Mesothelial cell of epicardium (in vitro differentiated cells): ENCODE measurements at regions not wholly inside any gene's neighbourhood (a gene's known extent, or its start where the extent isn't known, plus 50 kb on each side); places are given as distances from the start of the nearest gene placed in this dataset.
"Not testable (repeated sequence)": the region's sequence is repeated elsewhere in the genome, so short reads cannot be mapped to it uniquely, and the experiment has no call there.

Experiments
- DNase-seq, 2 experiments: peaks; one replicate each; pipeline ENCODE4 v3.0.0; 2021; ENCODE audit warnings: low spot score in 2 of 2; ENCODE audit not compliant: unreplicated experiment in 2 of 2
- H3K27ac Mint-ChIP-seq: 2 replicates; pipeline ENCODE4 v1.8.0; 2021; ENCODE audit warnings: mixed read lengths
- H3K27me3 Mint-ChIP-seq: 2 replicates; pipeline ENCODE4 v1.8.0; 2021; ENCODE audit warnings: low read depth, mixed read lengths
- H3K36me3 Mint-ChIP-seq: 2 replicates; pipeline ENCODE4 v1.8.0; 2021; ENCODE audit warnings: mixed read lengths
- H3K4me1 Mint-ChIP-seq: 2 replicates; pipeline ENCODE4 v1.8.0; 2021; ENCODE audit warnings: mixed read lengths
- H3K4me3 Mint-ChIP-seq: 2 replicates; pipeline ENCODE4 v1.8.0; 2021; ENCODE audit warnings: mild to moderate bottlenecking, moderate library complexity, mixed read lengths
- H3K9me3 Mint-ChIP-seq: 2 replicates; pipeline ENCODE4 v1.8.0; 2021; ENCODE audit warnings: mixed read lengths
- TF ChIP-seq, protein P1 (sequence below): fragments of 200-600 bp; sonication (generic); IDR thresholded peaks from one replicate; pipeline ENCODE4 v1.5.0; 2021; ENCODE audit warnings: antibody characterized with exemption; ENCODE audit not compliant: unreplicated experiment

DNA sequence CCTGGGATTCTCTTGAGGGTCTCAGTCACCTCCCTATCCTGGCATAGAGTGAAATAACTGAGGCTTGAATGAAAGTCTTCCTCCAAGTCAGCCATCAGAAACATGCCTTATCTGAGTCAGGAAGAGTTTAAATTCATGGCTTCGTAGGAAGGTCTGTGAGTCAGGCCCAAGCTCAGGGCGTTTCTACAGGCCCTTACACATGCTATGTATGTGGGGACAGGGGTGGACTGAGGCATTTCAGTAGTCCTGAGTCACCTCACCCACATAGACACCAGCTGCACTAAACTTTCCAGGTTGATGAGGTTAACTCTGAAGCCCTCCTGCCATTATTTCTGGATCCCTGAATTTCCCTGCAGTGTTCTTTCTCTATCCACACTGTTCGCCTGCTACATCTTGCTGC is 134.6 kb upstream of the RCN1 start:
- Mint-ChIP-seq H3K4me1 (peaks cover 8% of the 10 kb centered on the region), H3K9me3 (no peaks in the 10 kb centered on the region), H3K36me3 (no peaks in the 10 kb centered on the region)

DNA sequence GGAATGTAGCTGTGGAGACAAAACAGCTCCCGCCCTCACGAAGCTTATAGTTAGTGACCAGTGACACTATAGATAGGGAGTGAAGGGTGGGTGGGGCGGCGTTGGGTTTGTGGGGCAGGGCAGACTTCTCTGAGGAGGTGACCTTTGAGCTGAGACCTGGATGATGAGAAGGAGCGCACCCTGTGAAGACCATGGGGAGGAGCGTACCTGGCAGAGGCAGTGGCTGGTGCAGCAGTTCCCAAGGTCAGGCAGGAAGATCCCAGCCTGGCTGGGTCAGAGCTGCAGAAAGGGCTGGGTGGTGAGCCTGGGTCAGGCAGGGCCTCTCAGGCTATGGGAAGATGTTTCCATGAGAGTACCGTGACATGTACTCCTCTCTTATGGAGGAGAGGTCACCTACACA is 135.0 kb upstream of the RCN1 start:
- H3K9me3 Mint-ChIP-seq, result no peaks in the 10 kb centered on the region
- TF ChIP-seq, protein P1, sequence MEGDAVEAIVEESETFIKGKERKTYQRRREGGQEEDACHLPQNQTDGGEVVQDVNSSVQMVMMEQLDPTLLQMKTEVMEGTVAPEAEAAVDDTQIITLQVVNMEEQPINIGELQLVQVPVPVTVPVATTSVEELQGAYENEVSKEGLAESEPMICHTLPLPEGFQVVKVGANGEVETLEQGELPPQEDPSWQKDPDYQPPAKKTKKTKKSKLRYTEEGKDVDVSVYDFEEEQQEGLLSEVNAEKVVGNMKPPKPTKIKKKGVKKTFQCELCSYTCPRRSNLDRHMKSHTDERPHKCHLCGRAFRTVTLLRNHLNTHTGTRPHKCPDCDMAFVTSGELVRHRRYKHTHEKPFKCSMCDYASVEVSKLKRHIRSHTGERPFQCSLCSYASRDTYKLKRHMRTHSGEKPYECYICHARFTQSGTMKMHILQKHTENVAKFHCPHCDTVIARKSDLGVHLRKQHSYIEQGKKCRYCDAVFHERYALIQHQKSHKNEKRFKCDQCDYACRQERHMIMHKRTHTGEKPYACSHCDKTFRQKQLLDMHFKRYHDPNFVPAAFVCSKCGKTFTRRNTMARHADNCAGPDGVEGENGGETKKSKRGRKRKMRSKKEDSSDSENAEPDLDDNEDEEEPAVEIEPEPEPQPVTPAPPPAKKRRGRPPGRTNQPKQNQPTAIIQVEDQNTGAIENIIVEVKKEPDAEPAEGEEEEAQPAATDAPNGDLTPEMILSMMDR, result no peak
- H3K4me1 Mint-ChIP-seq, result peaks cover 8% of the 10 kb centered on the region
- no peaks in the 10 kb centered on the region for H3K27me3 Mint-ChIP-seq
- DNase-seq, result no peak
- no peak overlapping the region for H3K4me3 Mint-ChIP-seq
- H3K27ac Mint-ChIP-seq, result no peak overlapping the region
- no peaks in the 10 kb centered on the region for H3K36me3 Mint-ChIP-seq

More for the DNA sequence above, 134.6 kb upstream of the RCN1 start:
- Mint-ChIP-seq H3K27ac (no peak overlapping the region), H3K4me3 (no peak overlapping the region), H3K27me3 (no peaks in the 10 kb centered on the region)
- no peak for DNase-seq
- TF ChIP-seq, protein P1, result no peak

DNA sequence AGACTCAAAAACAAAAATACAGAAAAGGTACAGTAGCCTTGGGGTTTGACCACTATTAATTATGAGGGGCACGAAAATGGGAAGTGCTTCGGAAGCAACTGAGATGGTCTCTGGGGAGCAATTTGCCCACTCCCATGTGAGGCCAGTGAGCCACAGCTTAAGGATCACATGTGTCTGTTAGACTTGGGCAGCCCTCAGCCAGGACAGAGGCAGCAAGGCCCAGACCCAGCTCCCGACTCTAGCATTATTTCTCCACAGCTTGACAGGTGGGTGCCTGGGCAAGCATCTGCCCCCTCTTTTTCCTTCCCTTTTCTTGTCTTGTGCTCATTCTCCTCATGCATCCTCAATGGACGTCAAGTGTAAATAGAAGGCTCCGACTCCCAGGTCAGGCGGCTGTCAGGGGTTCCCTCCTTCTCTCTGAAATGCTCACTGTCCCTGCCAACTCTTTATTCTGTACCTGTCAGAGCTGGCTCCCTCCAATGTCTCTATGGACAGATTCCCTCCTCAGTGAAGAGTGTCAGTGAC is 137.0 kb upstream of the RCN1 start:
- no peak overlapping the region for H3K4me3 Mint-ChIP-seq
- peaks cover 5% of the 10 kb centered on the region for H3K27me3 Mint-ChIP-seq
- DNase-seq, result no peak
- no peak overlapping the region for H3K27ac Mint-ChIP-seq
- TF ChIP-seq, protein P1, result no peak
- no peaks in the 10 kb centered on the region for H3K9me3 Mint-ChIP-seq
- no peaks in the 10 kb centered on the region for H3K36me3 Mint-ChIP-seq
- H3K4me1 Mint-ChIP-seq, result peaks cover 8% of the 10 kb centered on the region

DNA sequence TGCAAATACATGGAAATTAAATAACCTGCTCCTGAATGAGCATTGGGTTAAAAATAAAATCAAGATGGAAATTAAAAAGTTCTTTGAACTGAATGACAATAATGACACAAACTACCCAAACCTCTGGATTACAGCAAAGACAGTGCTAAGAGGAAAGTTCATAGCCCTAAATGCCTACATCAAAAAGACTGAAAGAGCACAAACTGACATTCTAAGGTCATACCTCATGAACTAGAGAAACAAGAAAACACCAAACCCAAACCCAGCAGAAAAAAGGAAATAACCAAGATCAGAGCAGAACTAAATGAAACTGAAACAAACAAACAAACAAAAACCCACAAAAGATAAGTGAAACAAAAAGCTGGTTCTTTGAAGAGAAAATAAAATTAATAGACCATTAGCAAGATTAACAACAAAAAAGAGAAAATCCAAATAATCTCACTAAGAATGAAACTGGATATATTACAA is 138.6 kb upstream of the PAX6 start:
- H3K4me3 Mint-ChIP-seq, H3K27ac Mint-ChIP-seq, H3K36me3 Mint-ChIP-seq, DNase-seq, H3K9me3 Mint-ChIP-seq, H3K4me1 Mint-ChIP-seq: not testable (repeated sequence)
- peaks cover 11% of the 10 kb centered on the region for H3K27me3 Mint-ChIP-seq

DNA sequence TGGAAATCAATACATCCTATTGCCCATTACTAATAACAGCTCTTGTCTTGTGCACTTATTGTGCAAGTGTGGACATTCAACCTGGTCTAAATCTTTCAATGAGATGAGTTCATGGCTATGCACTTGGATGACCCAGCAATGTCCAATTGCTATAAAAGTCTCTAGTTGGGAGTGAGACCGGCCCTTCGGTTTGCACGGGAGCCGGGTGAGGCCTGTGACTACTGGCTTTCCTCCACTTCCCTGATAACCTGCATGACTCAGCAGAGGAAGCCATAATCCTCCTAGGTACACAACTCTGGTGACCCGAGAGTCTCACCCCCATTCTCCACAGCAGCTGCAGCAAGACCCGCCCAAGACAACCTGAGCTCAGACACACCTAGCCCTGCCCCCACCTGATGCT is 135.9 kb upstream of the PAX6 start:
- no peaks in the 10 kb centered on the region for H3K9me3 Mint-ChIP-seq
- H3K4me1 Mint-ChIP-seq, result no peaks in the 10 kb centered on the region
- H3K36me3 Mint-ChIP-seq, result no peaks in the 10 kb centered on the region
- peaks cover 11% of the 10 kb centered on the region for H3K27me3 Mint-ChIP-seq
- H3K27ac Mint-ChIP-seq, result no peak overlapping the region
- DNase-seq, result no peak
- TF ChIP-seq, protein P1, result no peak
- H3K4me3 Mint-ChIP-seq, result no peak overlapping the region

DNA sequence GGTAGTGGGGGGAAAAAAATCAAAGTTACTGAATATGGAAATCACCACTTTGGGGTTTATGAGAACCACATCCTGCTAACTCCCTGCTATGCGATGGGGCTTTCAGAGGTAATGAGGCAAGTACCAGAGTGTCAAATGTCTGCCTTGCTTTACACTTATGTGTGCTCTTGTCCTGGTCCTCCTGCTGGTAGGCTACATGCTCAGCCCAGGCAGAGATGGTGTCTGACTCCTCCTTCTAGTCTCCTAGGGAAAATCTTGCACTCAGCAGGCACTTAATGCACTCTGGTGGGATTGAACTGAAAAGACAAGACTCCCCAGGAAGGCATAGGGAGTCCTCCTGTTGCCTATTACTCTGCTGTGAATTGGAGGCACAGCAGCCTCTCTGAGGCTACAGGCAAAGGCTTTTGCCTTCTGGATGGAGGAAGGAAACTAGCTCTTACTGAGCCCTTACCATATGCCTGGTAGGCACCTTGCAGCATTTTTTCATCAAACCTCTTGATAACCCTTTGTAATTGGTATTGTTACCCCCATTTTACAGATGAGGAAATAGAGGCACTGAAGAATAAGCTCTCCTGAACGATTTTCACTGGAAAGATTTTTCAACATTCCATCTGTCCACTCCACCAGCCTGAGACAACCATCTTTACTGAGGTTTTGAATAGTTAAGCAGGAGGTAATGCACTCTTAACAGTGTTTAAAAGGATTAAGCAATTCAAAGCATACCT is 132.1 kb upstream of the PAX6 start:
- Mint-ChIP-seq H3K4me1 (no peaks in the 10 kb centered on the region), H3K9me3 (no peaks in the 10 kb centered on the region), H3K4me3 (no peak overlapping the region), H3K36me3 (no peaks in the 10 kb centered on the region), H3K27ac (no peak overlapping the region), H3K27me3 (peaks cover 12% of the 10 kb centered on the region)
- TF ChIP-seq, protein P1, result no peak
- no peak for DNase-seq
